ENCODE measurements at regions not wholly inside any gene's neighbourhood (a gene's known extent, or its start where the extent isn't known, plus 50 kb on each side); places are given as distances from the start of the nearest gene placed in this dataset.

DNA sequence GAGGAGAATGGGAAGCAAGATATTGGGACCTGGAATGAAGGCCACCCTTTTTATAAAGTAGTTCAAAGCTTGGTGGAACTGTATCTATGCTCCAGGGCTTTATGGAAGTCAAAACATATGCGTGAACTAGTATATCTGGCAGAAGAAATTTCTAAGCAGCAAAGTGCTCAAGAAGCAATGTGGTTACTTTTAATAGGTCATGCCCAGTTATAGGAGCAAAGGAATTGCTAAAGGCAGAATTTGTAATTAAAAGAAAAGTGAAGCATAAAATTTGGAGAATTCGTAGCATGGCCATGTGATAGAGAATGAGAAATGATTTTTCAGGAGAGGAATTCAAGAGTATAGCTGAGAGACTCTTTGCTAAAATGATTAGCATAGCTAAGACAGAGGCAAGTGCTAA is 1110.4 kb downstream of the XPNPEP1 start:
- Mint-ChIP-seq H3K27me3 (no peaks in the 10 kb centered on the region), H3K9me3 (peaks cover 4% of the 10 kb centered on the region), H3K4me3 (no peak overlapping the region), H3K36me3 (ENCODE audit: low read depth) (no peaks in the 10 kb centered on the region), H3K4me1 (no peaks in the 10 kb centered on the region), H3K27ac (no peak overlapping the region)
- intact Hi-C loops (cut with micrococcal nuclease) = no loop called here
- DNase-seq = no peak

GRCh38 chr10:108812296-108812695 is 1111.0 kb downstream of the XPNPEP1 start:
- no peak for DNase-seq
- no peaks in the 10 kb centered on the region for H3K36me3 Mint-ChIP-seq (ENCODE audit: low read depth)
- H3K9me3 Mint-ChIP-seq = peaks cover 6% of the 10 kb centered on the region
- no peak overlapping the region for H3K27ac Mint-ChIP-seq
- no peaks in the 10 kb centered on the region for H3K27me3 Mint-ChIP-seq
- H3K4me3 Mint-ChIP-seq = no peak overlapping the region
- intact Hi-C loops (cut with micrococcal nuclease) = no loop called here
- no peaks in the 10 kb centered on the region for H3K4me1 Mint-ChIP-seq

GRCh38 chr10:108808228-108808627 is 1115.1 kb downstream of the XPNPEP1 start:
- no peaks in the 10 kb centered on the region for H3K4me1 Mint-ChIP-seq
- H3K27ac Mint-ChIP-seq = no peak overlapping the region
- H3K27me3 Mint-ChIP-seq = no peaks in the 10 kb centered on the region
- H3K36me3 Mint-ChIP-seq (ENCODE audit: low read depth) = no peaks in the 10 kb centered on the region
- peaks cover 6% of the 10 kb centered on the region for H3K9me3 Mint-ChIP-seq
- intact Hi-C loops (cut with micrococcal nuclease) = no loop called here
- no peak for DNase-seq
- no peak overlapping the region for H3K4me3 Mint-ChIP-seq

GRCh38 chr10:108801775-108802517 is 1121.4 kb downstream of the XPNPEP1 start:
- Mint-ChIP-seq H3K27ac (no peak overlapping the region), H3K27me3 (no peaks in the 10 kb centered on the region), H3K9me3 (no peaks in the 10 kb centered on the region), H3K4me1 (no peaks in the 10 kb centered on the region), H3K36me3 (ENCODE audit: low read depth) (no peaks in the 10 kb centered on the region), H3K4me3 (no peak overlapping the region)
- DNase-seq = no peak
- intact Hi-C loops (cut with micrococcal nuclease) = no loop called here

DNA sequence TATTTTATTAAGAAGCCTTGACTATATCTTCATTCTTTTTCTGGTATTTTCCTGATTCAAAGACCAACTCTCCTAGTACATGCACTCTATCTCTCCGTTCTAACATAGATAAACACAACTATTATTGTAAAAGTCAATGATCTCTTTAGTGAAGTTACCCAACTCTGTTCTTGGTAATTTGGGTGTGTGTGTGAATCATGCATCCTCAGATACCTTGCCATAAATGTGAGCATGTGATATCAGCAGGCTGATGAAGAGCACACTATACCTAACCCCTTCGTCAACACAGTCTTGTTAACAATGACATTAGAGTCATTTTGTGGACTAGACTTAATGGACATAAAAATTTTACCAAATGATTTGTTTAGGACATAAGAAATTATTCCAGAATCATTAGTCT is 1122.1 kb downstream of the XPNPEP1 start:
- intact Hi-C loops (cut with micrococcal nuclease) = no loop called here
- H3K4me3 Mint-ChIP-seq = no peak overlapping the region
- no peaks in the 10 kb centered on the region for H3K4me1 Mint-ChIP-seq
- H3K9me3 Mint-ChIP-seq = peaks cover 5% of the 10 kb centered on the region
- H3K36me3 Mint-ChIP-seq (ENCODE audit: low read depth) = no peaks in the 10 kb centered on the region
- no peaks in the 10 kb centered on the region for H3K27me3 Mint-ChIP-seq
- no peak overlapping the region for H3K27ac Mint-ChIP-seq
- no peak for DNase-seq

GRCh38 chr10:108797573-108797972 is 1125.7 kb downstream of the XPNPEP1 start:
- Mint-ChIP-seq H3K4me1 (no peaks in the 10 kb centered on the region), H3K27ac (no peak overlapping the region), H3K9me3 (peaks cover 7% of the 10 kb centered on the region), H3K27me3 (no peaks in the 10 kb centered on the region), H3K36me3 (ENCODE audit: low read depth) (no peaks in the 10 kb centered on the region), H3K4me3 (no peak overlapping the region)
- DNase-seq = no peak
- intact Hi-C loops (cut with micrococcal nuclease) = no loop called here

DNA sequence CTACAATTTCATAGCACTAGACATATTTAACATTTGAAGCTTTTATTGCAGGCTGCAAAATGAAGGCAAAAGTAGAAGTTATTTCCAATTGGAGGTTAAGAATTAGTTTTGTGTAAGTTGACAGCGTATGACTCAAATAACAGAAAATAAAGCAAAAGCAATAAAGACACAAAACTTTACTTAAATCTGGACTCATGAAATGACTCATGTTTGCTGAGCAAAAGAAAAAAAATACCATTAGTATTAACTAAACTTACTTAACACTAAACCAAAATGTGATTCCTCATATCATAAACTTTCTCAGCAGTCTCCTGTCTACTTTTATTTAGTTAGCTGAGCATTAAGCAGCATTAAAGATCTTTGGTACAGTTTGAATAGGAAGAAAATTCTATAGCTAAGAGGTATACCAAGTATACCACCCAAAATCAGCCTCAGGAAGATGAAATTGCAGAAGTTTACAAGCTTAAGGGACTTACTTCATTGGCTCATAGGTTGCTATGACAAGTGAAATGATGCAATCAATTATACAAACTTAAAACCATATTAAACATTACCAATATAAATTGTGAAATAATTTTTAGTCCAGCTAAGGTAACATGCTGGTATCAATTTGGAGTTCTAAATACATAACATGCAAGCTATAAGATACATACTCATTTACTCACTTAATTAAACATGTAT is 1131.4 kb downstream of the XPNPEP1 start:
- intact Hi-C loops (cut with micrococcal nuclease) = no loop called here
- no peak for DNase-seq
- Mint-ChIP-seq H3K4me3 (no peak overlapping the region), H3K27ac (no peak overlapping the region), H3K36me3 (ENCODE audit: low read depth) (no peaks in the 10 kb centered on the region), H3K27me3 (no peaks in the 10 kb centered on the region), H3K4me1 (no peaks in the 10 kb centered on the region), H3K9me3 (peaks cover 7% of the 10 kb centered on the region)

- Mint-ChIP-seq H3K36me3 (ENCODE audit: low read depth) (no peaks in the 10 kb centered on the region), H3K27me3 (no peaks in the 10 kb centered on the region), H3K4me3 (no peak overlapping the region), H3K27ac (no peak overlapping the region), H3K9me3 (peaks cover under 1% of the 10 kb centered on the region), H3K4me1 (no peaks in the 10 kb centered on the region)
- no peak for DNase-seq
- intact Hi-C loops (cut with micrococcal nuclease) = no loop called here
Measured at GRCh38 chr10:108791030-108791429, 1132.3 kb downstream of the XPNPEP1 start.

DNA sequence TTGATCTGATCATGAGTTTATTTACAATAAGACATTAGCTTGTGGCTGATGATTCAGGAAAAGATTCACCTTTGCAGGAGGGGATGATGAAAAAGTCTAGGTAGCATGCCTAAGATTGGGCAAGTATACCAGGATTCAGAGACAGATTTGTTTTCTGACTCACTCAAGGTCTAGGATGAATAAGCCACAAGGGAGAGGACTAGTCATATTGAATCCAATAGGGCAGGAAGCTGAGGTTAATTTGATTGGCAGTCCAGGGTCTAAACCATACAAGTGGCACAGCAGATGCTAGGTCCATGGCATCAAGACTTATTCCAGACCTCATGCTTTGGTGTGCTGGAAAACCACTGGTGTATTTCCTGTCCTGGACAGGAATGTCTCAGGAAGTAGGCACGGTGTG is 1133.4 kb downstream of the XPNPEP1 start:
- no peak for DNase-seq
- Mint-ChIP-seq H3K4me1 (no peaks in the 10 kb centered on the region), H3K9me3 (no peaks in the 10 kb centered on the region), H3K27ac (no peak overlapping the region), H3K4me3 (no peak overlapping the region), H3K36me3 (ENCODE audit: low read depth) (no peaks in the 10 kb centered on the region), H3K27me3 (no peaks in the 10 kb centered on the region)
- intact Hi-C loops (cut with micrococcal nuclease) = no loop called here

DNA sequence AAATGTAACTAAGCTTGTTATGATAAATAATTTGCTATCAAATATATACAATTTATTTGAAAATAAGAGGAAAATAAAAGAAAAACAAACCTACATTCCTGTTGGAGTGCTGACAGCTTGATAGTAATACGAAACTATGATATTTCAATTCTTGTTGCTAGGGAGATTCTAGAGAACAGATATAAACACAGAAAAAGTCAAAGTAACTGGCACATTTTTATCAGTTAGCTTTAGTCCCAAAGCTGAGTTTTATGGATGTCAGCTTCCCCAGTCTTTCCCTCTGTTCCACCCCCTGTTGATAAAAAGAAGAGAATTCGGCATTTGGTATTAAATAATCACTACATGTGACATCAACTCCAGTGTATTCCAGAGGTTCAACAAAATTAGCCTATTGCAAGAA is 1134.0 kb downstream of the XPNPEP1 start:
- H3K9me3 Mint-ChIP-seq = no peaks in the 10 kb centered on the region
- no peak for DNase-seq
- H3K4me3 Mint-ChIP-seq = no peak overlapping the region
- H3K27ac Mint-ChIP-seq = no peak overlapping the region
- intact Hi-C loops (cut with micrococcal nuclease) = no loop called here
- no peaks in the 10 kb centered on the region for H3K4me1 Mint-ChIP-seq
- no peaks in the 10 kb centered on the region for H3K27me3 Mint-ChIP-seq
- no peaks in the 10 kb centered on the region for H3K36me3 Mint-ChIP-seq (ENCODE audit: low read depth)

- DNase-seq = no peak
- Mint-ChIP-seq H3K36me3 (ENCODE audit: low read depth) (no peaks in the 10 kb centered on the region), H3K27me3 (no peaks in the 10 kb centered on the region), H3K4me1 (no peaks in the 10 kb centered on the region), H3K27ac (no peak overlapping the region), H3K4me3 (no peak overlapping the region), H3K9me3 (peaks cover 1% of the 10 kb centered on the region)
- intact Hi-C loops (cut with micrococcal nuclease) = no loop called here
Measured at GRCh38 chr10:108788891-108789290, 1134.4 kb downstream of the XPNPEP1 start.

GRCh38 chr10:108787932-108788331 is 1135.4 kb downstream of the XPNPEP1 start:
- Mint-ChIP-seq H3K4me3 (no peak overlapping the region), H3K9me3 (peaks cover 5% of the 10 kb centered on the region), H3K36me3 (ENCODE audit: low read depth) (no peaks in the 10 kb centered on the region), H3K27me3 (no peaks in the 10 kb centered on the region), H3K27ac (no peak overlapping the region), H3K4me1 (no peaks in the 10 kb centered on the region)
- DNase-seq = no peak
- intact Hi-C loops (cut with micrococcal nuclease) = no loop called here

DNA sequence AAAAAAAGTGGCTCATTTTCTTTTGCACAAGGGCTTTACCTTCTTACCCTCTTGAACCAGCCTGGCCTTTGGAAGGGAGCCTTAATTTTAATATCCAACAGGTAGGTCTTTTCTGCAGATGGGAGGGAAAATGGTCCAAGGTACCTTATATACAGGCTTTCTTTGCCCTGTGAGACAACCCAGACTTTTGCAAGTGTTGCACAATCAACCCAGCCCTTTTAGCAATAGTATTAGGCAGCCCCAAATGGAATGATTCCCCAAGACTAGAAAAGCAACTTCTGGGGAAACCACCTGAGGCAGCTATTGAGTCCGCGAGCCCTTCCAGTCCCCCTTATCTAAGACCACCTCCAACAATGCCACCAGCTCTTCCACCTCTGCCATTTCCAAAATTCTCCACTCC is 1138.3 kb downstream of the XPNPEP1 start:
- H3K36me3 Mint-ChIP-seq (ENCODE audit: low read depth) = no peaks in the 10 kb centered on the region
- no peak overlapping the region for H3K27ac Mint-ChIP-seq
- no peaks in the 10 kb centered on the region for H3K27me3 Mint-ChIP-seq
- H3K4me1 Mint-ChIP-seq = no peaks in the 10 kb centered on the region
- no peak for DNase-seq
- intact Hi-C loops (cut with micrococcal nuclease) = no loop called here
- peaks cover 5% of the 10 kb centered on the region for H3K9me3 Mint-ChIP-seq
- no peak overlapping the region for H3K4me3 Mint-ChIP-seq

DNA sequence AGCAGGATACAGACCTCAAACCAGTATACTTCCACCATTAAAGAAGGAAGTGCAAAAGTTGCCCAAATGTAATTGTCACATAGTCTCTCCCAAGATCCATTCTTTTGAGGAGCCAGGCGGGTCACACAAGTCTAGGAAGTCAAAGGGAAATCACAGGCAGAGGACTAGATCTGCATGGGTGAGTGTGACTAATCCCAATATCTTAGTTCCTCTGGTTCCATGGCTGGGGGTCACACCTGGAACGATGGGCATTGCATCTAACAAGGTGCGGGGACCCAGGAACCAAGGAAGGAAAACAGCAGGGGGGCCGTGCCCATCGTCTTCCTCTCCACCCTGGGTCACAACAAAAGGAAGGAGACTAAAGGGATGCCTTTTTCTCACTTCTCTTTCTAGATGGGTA is 1138.8 kb downstream of the XPNPEP1 start:
- Mint-ChIP-seq H3K4me3 (no peak overlapping the region), H3K27me3 (no peaks in the 10 kb centered on the region), H3K9me3 (peaks cover 5% of the 10 kb centered on the region), H3K4me1 (no peaks in the 10 kb centered on the region), H3K36me3 (ENCODE audit: low read depth) (no peaks in the 10 kb centered on the region), H3K27ac (no peak overlapping the region)
- DNase-seq = no peak
- intact Hi-C loops (cut with micrococcal nuclease) = no loop called here

DNA sequence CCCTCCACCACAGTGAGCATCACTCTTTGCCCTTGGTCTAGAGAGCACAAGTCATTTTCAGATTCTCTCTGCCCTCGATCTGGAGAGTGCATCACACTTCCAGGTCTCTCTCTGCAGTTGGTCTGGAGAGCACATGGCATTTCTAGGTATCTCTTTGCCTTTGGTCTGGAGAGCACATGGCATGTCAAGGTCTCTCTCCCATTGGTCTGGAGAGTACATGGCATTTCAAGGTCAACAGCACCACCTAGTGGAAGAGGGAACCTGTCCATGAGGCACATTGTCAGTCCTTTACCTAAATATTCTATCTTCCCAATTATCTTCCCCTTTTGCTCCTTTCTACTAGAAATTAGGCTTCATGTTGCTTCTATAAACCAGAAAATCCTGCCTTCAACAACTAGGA is 1139.4 kb downstream of the XPNPEP1 start:
- no peaks in the 10 kb centered on the region for H3K27me3 Mint-ChIP-seq
- H3K9me3 Mint-ChIP-seq = peaks cover 5% of the 10 kb centered on the region
- no peaks in the 10 kb centered on the region for H3K36me3 Mint-ChIP-seq (ENCODE audit: low read depth)
- H3K4me1 Mint-ChIP-seq = no peaks in the 10 kb centered on the region
- H3K4me3 Mint-ChIP-seq = no peak overlapping the region
- intact Hi-C loops (cut with micrococcal nuclease) = no loop called here
- no peak overlapping the region for H3K27ac Mint-ChIP-seq
- DNase-seq = peak; percentile 66

All from activated CD4-positive, alpha-beta T cell treated with anti-CD3 and anti-CD28 coated beads, Interleukin-2, amount 10 ng/mL, durations not matched to agents 24 days and 14 days (primary cell).